ENCODE measurements at regions not wholly inside any gene's neighbourhood (a gene's known extent, or its start where the extent isn't known, plus 50 kb on each side); places are given as distances from the start of the nearest gene placed in this dataset.

- Mint-ChIP-seq H3K36me3 (ENCODE audit: low read depth) (no peaks in the 10 kb centered on the region), H3K4me3 (no peak overlapping the region), H3K27ac (no peak overlapping the region), H3K9me3 (no peaks in the 10 kb centered on the region), H3K4me1 (peaks cover 5% of the 10 kb centered on the region), H3K27me3 (peaks cover 9% of the 10 kb centered on the region)
- no peak for DNase-seq
- intact Hi-C loops (cut with micrococcal nuclease) = no loop called here
These were observed 204.9 kb downstream of the AXIN2 start for GRCh38 chr17:65356536-65356935.

DNA sequence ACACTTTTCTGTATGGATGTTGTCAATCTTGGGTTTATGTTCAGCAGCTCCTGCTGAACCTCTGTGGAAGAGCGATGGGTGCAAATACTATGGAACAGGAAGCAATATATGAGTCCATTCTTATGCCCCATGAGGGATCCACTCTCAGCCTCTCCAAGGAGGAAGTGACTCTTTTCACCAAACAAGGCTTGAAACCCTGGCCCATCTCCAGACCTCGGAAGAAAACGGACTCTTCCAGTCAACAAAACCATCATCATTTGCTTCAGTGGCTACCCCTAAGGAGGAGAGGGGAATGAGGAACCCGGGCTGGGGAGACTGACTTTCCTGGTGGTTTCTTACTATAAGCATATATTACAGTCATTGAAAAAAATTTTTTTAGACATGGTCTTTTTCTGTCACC is 206.2 kb downstream of the AXIN2 start:
- no peak overlapping the region for H3K4me3 Mint-ChIP-seq
- intact Hi-C loops (cut with micrococcal nuclease) = no loop called here
- no peaks in the 10 kb centered on the region for H3K9me3 Mint-ChIP-seq

DNA sequence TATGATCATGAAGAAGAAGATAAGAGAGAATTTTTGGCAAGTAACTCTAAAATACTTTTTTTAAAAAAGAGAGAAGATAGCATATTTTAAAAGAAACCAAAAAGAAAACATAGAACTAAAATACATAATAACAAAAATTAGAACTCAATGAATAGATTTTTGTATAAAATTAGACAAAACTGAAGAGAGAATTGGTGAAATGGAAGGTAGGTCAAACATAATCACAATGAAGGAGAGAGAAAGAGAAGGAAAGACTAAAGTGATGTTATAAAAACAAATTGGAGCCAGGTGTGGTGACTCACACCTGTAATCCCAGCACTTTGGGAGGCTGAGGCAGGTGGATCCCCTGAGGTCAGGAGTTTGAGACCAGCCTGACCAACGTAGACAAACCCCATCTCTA is 211.5 kb downstream of the AXIN2 start:
- intact Hi-C loops (cut with micrococcal nuclease) = no loop called here
- no peak overlapping the region for H3K4me3 Mint-ChIP-seq
- DNase-seq = no peak
- H3K27ac Mint-ChIP-seq = no peak overlapping the region
- H3K36me3 Mint-ChIP-seq (ENCODE audit: low read depth) = no peaks in the 10 kb centered on the region
- H3K9me3 Mint-ChIP-seq = peaks cover 4% of the 10 kb centered on the region
- H3K4me1 Mint-ChIP-seq = peaks cover 6% of the 10 kb centered on the region
- peaks cover 14% of the 10 kb centered on the region for H3K27me3 Mint-ChIP-seq

More for the DNA sequence above, 206.2 kb downstream of the AXIN2 start:
- H3K27ac Mint-ChIP-seq = no peak overlapping the region
- peak; percentile 47 for DNase-seq
- H3K36me3 Mint-ChIP-seq (ENCODE audit: low read depth) = no peaks in the 10 kb centered on the region
- H3K4me1 Mint-ChIP-seq = peaks cover 5% of the 10 kb centered on the region
- peaks cover 12% of the 10 kb centered on the region for H3K27me3 Mint-ChIP-seq

GRCh38 chr17:65346166-65346565 is 209.0 kb downstream of the RGS9 start:
- H3K4me3 Mint-ChIP-seq = no peak overlapping the region
- H3K27ac Mint-ChIP-seq = no peak overlapping the region
- peak; percentile 31 for DNase-seq
- intact Hi-C loops (cut with micrococcal nuclease) = no loop called here
- H3K4me1 Mint-ChIP-seq = peaks cover 6% of the 10 kb centered on the region
- H3K36me3 Mint-ChIP-seq (ENCODE audit: low read depth) = no peaks in the 10 kb centered on the region
- peaks cover 5% of the 10 kb centered on the region for H3K9me3 Mint-ChIP-seq
- peaks cover 9% of the 10 kb centered on the region for H3K27me3 Mint-ChIP-seq

DNA sequence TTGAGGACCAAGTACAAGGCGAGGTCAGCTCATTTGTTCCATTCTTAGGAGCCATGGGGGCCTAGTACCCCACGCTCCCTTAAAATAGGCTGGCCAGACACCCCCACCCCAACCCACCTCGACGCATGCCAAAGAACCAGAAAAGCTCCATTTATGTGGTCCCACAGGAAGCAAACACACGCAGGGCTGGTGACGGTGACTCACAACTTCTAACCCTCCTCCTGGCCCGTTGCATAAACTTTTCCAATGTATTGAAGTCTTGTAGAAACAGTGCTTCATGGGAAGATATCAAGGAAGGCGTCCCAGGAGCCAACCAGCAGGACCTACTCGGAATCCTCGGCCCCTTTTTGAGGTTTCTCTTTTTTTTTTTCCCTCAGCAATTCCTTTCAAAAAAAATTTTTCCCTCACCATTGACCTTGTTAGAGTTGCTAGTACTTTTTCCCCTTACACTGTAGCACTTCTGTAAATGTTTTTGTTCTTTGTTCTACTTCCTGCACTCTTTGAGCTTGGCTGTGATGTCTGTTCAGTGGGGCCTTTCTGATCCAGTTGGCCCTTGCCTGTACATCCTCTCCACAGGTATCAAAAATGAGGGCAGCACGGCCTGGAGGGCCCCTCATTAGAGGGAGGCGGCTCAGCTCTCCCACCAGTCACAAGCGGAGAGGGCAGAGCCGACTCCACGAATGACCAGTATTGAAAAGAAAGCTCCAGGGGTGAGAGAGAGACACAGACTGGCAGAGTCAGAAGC is 208.3 kb downstream of the RGS9 start:
- H3K9me3 Mint-ChIP-seq = peaks cover 11% of the 10 kb centered on the region
- intact Hi-C loops (cut with micrococcal nuclease) = no loop called here
- peak; percentile 45 for DNase-seq
- H3K4me1 Mint-ChIP-seq = peaks cover 6% of the 10 kb centered on the region
- peaks cover 13% of the 10 kb centered on the region for H3K27me3 Mint-ChIP-seq
- H3K4me3 Mint-ChIP-seq = no peak overlapping the region
- H3K27ac Mint-ChIP-seq = no peak overlapping the region
- H3K36me3 Mint-ChIP-seq (ENCODE audit: low read depth) = no peaks in the 10 kb centered on the region

- intact Hi-C loops (cut with micrococcal nuclease) = no loop called here
- Mint-ChIP-seq H3K36me3 (ENCODE audit: low read depth) (no peaks in the 10 kb centered on the region), H3K4me3 (no peak overlapping the region), H3K4me1 (peaks cover 3% of the 10 kb centered on the region), H3K9me3 (peaks cover 15% of the 10 kb centered on the region), H3K27me3 (peaks cover 10% of the 10 kb centered on the region), H3K27ac (no peak overlapping the region)
- no peak for DNase-seq
These were observed 203.2 kb downstream of the RGS9 start for GRCh38 chr17:65340401-65340800.

DNA sequence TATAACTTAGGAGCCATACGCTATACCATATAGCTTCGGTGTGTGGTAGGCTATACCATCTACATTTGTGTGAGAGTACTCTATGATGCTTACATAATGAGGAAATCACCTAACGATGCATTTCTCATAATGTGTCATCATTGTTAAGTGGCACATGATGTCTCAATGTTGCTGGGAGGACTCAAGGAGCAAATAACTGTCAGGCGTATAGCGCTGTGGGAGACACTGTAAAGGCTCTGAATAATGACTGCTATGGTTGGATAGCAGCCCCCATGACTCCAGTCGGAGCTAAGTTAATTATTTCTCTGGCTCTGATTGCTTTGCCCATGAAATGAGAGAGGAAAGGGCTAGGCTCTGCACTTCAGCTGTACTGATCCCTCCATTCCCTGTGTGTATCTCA is 197.2 kb downstream of the RGS9 start:
- Mint-ChIP-seq H3K9me3 (peaks cover 12% of the 10 kb centered on the region), H3K4me3 (no peak overlapping the region), H3K4me1 (peaks cover 2% of the 10 kb centered on the region), H3K36me3 (ENCODE audit: low read depth) (no peaks in the 10 kb centered on the region), H3K27me3 (peaks cover 10% of the 10 kb centered on the region), H3K27ac (no peak overlapping the region)
- peak; percentile 40 for DNase-seq
- intact Hi-C loops (cut with micrococcal nuclease) = no loop called here

- intact Hi-C loops (cut with micrococcal nuclease) = no loop called here
- no peak overlapping the region for H3K4me3 Mint-ChIP-seq
- H3K27ac Mint-ChIP-seq = no peak overlapping the region
- peaks cover 8% of the 10 kb centered on the region for H3K27me3 Mint-ChIP-seq
- peaks cover 8% of the 10 kb centered on the region for H3K9me3 Mint-ChIP-seq
- peak; percentile 26 for DNase-seq
- H3K36me3 Mint-ChIP-seq (ENCODE audit: low read depth) = no peaks in the 10 kb centered on the region
- H3K4me1 Mint-ChIP-seq = peaks cover 2% of the 10 kb centered on the region
These were observed 195.6 kb downstream of the RGS9 start for GRCh38 chr17:65332779-65333178.

- H3K27me3 Mint-ChIP-seq = peaks cover 8% of the 10 kb centered on the region
- no peak overlapping the region for H3K4me3 Mint-ChIP-seq
- peaks cover 8% of the 10 kb centered on the region for H3K9me3 Mint-ChIP-seq
- peaks cover 2% of the 10 kb centered on the region for H3K4me1 Mint-ChIP-seq
- no peak overlapping the region for H3K27ac Mint-ChIP-seq
- intact Hi-C loops (cut with micrococcal nuclease) = no loop called here
- H3K36me3 Mint-ChIP-seq (ENCODE audit: low read depth) = no peaks in the 10 kb centered on the region
- no peak for DNase-seq
These were observed 195.2 kb downstream of the RGS9 start for GRCh38 chr17:65332375-65332774.

DNA sequence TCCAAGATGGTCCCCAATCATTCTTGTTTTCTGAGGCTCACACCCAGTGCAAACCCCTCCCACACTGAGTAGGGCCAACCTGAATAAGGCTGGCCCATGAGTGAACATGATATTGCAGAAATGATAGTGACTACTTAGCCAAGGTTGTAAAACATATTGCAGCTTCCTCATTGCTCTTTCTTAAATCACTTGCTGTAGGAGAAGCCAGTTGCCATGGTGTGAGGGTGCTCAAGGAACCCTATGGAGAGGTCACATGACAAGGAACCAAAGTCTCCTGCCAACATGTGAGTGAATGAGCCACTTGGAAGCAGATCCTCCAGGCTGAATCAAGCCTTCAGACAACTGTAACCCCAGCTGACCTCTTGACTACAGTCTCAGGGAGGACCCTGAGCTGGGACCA is 191.4 kb downstream of the RGS9 start:
- intact Hi-C loops (cut with micrococcal nuclease) = no loop called here
- Mint-ChIP-seq H3K36me3 (ENCODE audit: low read depth) (no peaks in the 10 kb centered on the region), H3K4me1 (peaks cover 2% of the 10 kb centered on the region), H3K27me3 (peaks cover 5% of the 10 kb centered on the region), H3K4me3 (no peak overlapping the region), H3K9me3 (peaks cover 8% of the 10 kb centered on the region), H3K27ac (no peak overlapping the region)
- DNase-seq = no peak

DNA sequence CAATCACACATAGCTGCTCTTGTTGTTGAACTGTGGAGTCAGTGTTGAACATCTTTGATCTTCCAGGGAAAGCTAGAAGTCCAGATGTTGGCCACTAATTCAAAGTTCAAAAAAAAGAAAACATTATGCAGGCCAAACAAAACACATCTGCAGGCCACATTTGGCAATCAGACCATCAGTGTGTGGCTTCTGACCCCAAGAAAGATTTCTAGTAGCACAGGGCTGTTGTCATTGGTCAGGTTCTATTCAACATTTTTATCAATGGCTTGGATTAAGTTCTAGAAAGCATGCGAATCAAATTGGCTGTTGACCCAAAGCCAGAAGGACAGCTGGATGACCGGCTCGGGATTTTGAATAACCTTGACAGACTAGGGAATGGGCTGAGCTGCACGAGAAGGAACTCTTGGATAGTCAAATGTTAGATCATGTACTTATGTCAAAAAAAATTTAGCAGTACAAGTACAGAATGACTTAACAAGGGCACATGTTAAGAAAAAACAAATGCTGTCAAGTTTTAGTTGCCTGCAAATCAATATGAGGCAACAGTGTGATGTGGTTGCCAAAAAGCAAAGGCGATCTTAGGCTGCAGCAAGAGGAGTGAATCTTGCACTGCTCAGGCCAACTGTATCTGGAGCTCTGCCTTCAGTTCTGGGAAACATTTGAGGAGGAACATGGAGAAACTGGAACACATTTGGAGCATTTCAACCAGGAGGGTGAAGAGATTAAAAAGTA is 187.6 kb downstream of the RGS9 start:
- no peaks in the 10 kb centered on the region for H3K36me3 Mint-ChIP-seq (ENCODE audit: low read depth)
- H3K4me3 Mint-ChIP-seq = no peak overlapping the region
- H3K9me3 Mint-ChIP-seq = peaks cover 4% of the 10 kb centered on the region
- peaks cover 7% of the 10 kb centered on the region for H3K27me3 Mint-ChIP-seq
- DNase-seq = no peak
- intact Hi-C loops (cut with micrococcal nuclease) = no loop called here
- H3K27ac Mint-ChIP-seq = no peak overlapping the region
- no peaks in the 10 kb centered on the region for H3K4me1 Mint-ChIP-seq

DNA sequence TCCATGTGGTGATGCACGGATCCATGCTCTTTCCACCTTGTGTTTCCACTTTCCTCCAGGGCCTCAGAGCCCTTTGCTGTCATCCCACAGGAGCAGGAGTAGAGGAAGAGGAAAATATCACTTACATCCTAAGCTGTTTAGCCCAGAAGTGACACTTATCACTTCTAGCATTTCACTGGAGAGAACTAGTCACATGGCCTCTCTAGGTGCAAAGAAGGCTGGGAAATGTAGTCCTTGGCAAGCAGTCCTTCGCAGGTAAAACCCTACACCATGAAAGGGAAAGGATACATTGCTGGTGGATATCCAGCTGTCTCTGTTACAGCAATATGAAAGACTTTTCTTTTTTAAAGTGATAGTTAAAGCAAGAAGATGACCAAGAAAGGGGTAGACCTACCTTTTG is 185.9 kb downstream of the RGS9 start:
- H3K36me3 Mint-ChIP-seq (ENCODE audit: low read depth) = no peaks in the 10 kb centered on the region
- peaks cover 4% of the 10 kb centered on the region for H3K9me3 Mint-ChIP-seq
- no peak for DNase-seq
- H3K4me1 Mint-ChIP-seq = no peaks in the 10 kb centered on the region
- H3K4me3 Mint-ChIP-seq = no peak overlapping the region
- H3K27me3 Mint-ChIP-seq = peaks cover 8% of the 10 kb centered on the region
- intact Hi-C loops (cut with micrococcal nuclease) = no loop called here
- no peak overlapping the region for H3K27ac Mint-ChIP-seq

GRCh38 chr17:65320820-65321219 is 183.7 kb downstream of the RGS9 start:
- Mint-ChIP-seq H3K4me3 (no peak overlapping the region), H3K36me3 (ENCODE audit: low read depth) (no peaks in the 10 kb centered on the region), H3K9me3 (no peaks in the 10 kb centered on the region), H3K4me1 (no peaks in the 10 kb centered on the region), H3K27me3 (peaks cover 21% of the 10 kb centered on the region), H3K27ac (no peak overlapping the region)
- DNase-seq = no peak
- intact Hi-C loops (cut with micrococcal nuclease) = no loop called here

DNA sequence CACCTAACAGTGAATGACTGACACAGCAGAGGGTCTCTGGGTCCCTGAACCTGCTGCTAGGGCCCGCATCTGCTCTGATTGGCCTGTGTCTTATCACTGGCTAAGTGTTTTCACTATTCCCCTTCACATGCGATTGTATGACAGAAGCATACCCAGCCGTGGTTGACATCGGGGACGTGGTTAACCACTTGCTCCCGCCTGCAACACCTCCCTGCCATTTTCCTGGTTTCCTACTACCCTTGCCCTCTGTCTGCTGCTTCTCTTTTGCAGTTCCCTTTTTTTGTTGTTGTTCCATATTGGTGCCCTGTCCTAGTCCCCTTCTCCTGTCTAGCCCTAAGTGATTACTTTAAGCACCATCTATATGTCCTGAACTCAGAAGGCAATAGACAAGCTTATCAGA is 177.0 kb downstream of the RGS9 start:
- Mint-ChIP-seq H3K27ac (no peak overlapping the region), H3K27me3 (peaks cover 43% of the 10 kb centered on the region), H3K36me3 (ENCODE audit: low read depth) (no peaks in the 10 kb centered on the region), H3K9me3 (no peaks in the 10 kb centered on the region), H3K4me1 (peaks cover 4% of the 10 kb centered on the region), H3K4me3 (no peak overlapping the region)
- intact Hi-C loops (cut with micrococcal nuclease) = no loop called here
- DNase-seq = no peak

Data from activated CD4-positive, alpha-beta T cell treated with anti-CD3 and anti-CD28 coated beads, Interleukin-2, amount 10 ng/mL, durations not matched to agents 24 days and 14 days (primary cell).